ENCODE measurements at regions not wholly inside any gene's neighbourhood (a gene's known extent, or its start where the extent isn't known, plus 50 kb on each side); places are given as distances from the start of the nearest gene placed in this dataset.

GRCh38 chr1:60591583-60591982 is 490.8 kb upstream of the NFIA start:
- no peak for TF ChIP-seq CTCF (IDR thresholded peaks at IDR 0.05)
- TF ChIP-seq POLR2A (IDR thresholded peaks at IDR 0.05), result no peak
